AG04450 (cell line): ENCODE measurements at regions not wholly inside any gene's neighbourhood (a gene's known extent, or its start where the extent isn't known, plus 50 kb on each side); places are given as distances from the start of the nearest gene placed in this dataset.
A peak's percentile ranks its signal among the peaks of the same experiment; 100 is the strongest.

Experiments used
- CTCF ChIA-PET: fragments of 300-600, 350-600 bp; formaldehyde crosslinking; extraction: SDS; loops from one replicate; lab custom pipeline; 2022; ENCODE audit warnings: antibody characterized with exemption, inconsistent platforms; lab: Charles Lee
- POLR2A ChIA-PET: fragments of 350-600 bp; formaldehyde crosslinking; extraction: SDS; loops from one replicate; lab custom pipeline; 2021; ENCODE audit warnings: antibody characterized with exemption, inconsistent platforms; lab: Yijun Ruan, JAX
- DNase-seq: peaks from one replicate; pipeline ENCODE4 v3.0.0-alpha.2; 2011; ENCODE audit warnings: low read depth, low spot score
- H3K27ac ChIP-seq: one replicate; pipeline ENCODE4 v1.5.1; 2012; ENCODE audit warnings: low read depth, low read length, control low read depth
- H3K27me3 ChIP-seq: one replicate; pipeline ENCODE4 v1.6.0; 2012; ENCODE audit warnings: low read length; ENCODE audit not compliant: control insufficient read depth, insufficient read depth
- H3K4me3 ChIP-seq: 2 replicates; pipeline ENCODE4 v1.5.1; 2011; ENCODE audit warnings: mild to moderate bottlenecking, low read depth, low read length, control low read depth
- H3K9me3 ChIP-seq: 2 replicates; pipeline ENCODE4 v1.5.1; 2012; ENCODE audit warnings: low read length; ENCODE audit not compliant: control insufficient read depth, insufficient read depth
- TF ChIP-seq, protein P1 (sequence below): IDR thresholded peaks from 2 replicates; pipeline ENCODE4 v1.5.1; 2011; ENCODE audit warnings: low read depth, low read length, control low read depth, inconsistent platforms

DNA sequence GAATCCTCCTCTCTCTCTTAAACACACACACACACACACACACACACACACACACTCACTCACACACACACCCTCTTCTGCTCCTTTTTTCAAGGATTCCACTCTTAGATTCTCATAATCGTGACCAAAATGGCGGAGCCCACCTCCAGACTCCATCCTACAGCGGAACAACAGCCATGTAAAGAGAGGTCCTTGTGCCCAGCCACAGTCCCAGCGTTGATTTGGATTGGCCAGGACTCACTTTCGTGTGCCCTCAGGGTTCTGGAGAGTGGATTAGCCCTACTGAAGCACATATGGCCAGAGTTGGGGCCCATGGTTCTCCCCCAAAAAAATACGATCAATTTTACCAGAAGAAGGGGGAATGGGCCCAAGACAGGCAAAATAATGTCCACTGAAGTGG lies 90.2 kb upstream of the SMNDC1 start:
- POLR2A ChIA-PET, result interaction anchor here (0.7 kb wide), 1 partner anchor 9 kb away, joined by 6 read pairs; no protein-coding TSS in a partner anchor
- Histone ChIP-seq H3K27ac (no peak overlapping the region), H3K4me3 (no peak overlapping the region), H3K9me3 (no peaks in the 10 kb centered on the region), H3K27me3 (no peaks in the 10 kb centered on the region)
- DNase-seq, result no peak
- CTCF ChIA-PET, result no interaction called here
- TF ChIP-seq, protein P1, sequence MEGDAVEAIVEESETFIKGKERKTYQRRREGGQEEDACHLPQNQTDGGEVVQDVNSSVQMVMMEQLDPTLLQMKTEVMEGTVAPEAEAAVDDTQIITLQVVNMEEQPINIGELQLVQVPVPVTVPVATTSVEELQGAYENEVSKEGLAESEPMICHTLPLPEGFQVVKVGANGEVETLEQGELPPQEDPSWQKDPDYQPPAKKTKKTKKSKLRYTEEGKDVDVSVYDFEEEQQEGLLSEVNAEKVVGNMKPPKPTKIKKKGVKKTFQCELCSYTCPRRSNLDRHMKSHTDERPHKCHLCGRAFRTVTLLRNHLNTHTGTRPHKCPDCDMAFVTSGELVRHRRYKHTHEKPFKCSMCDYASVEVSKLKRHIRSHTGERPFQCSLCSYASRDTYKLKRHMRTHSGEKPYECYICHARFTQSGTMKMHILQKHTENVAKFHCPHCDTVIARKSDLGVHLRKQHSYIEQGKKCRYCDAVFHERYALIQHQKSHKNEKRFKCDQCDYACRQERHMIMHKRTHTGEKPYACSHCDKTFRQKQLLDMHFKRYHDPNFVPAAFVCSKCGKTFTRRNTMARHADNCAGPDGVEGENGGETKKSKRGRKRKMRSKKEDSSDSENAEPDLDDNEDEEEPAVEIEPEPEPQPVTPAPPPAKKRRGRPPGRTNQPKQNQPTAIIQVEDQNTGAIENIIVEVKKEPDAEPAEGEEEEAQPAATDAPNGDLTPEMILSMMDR, result no peak

DNA sequence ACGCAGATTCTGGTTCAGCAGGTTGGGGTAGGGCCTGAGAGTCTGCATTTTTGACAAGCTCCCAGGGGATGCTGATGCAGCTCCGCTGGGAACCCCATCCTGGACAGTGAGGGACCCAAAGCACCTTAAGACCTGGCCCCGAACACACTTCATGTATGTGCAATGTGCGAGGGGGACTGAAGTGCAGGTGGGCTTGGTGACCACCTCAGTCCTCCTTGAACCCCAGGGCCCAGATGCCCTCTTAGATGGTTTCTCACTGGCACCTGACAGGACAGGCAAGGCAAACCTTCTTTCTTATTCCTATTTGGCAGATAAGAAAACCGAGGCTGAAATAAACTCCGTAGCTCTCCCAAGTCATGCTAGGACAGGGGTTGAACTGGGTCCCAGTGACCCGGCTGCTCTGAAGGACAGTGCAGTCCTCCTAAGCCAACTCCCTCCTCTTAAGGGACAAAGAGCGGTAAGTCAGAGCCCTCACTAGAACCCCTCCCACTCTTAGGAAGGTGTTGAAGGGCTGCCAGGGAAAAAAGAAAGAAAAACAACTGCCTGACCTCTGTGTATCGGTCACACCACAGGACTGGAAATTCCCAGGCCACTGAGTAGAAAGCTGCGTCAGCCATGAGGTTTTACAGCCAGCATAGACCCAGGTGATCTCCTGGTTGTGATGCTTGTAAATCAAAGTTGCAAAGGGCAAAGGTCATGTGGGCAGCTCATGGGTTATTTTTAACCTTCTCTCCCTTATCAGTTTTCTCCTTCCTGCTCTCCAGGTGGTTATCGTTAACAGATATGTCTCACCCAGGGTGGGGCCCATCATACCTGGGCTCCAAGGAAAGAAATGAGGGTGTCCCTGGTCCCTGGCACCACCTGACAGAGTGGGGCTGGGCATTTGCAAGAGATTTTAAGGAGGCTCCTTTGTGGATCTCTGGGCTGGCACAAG lies 90.9 kb upstream of the SMNDC1 start:
- Histone ChIP-seq H3K4me3 (no peak overlapping the region), H3K27ac (peak overlapping the region; percentile 21), H3K9me3 (no peaks in the 10 kb centered on the region), H3K27me3 (no peaks in the 10 kb centered on the region)
- TF ChIP-seq, protein P1, result no peak
- POLR2A ChIA-PET, result no interaction called here
- DNase-seq, result peak; percentile 86
- CTCF ChIA-PET, result interaction anchor here (0.6 to 1.3 kb wide), 2 partner anchors 40 to 62 kb away, joined by 4 read pairs; no protein-coding TSS in a partner anchor

DNA sequence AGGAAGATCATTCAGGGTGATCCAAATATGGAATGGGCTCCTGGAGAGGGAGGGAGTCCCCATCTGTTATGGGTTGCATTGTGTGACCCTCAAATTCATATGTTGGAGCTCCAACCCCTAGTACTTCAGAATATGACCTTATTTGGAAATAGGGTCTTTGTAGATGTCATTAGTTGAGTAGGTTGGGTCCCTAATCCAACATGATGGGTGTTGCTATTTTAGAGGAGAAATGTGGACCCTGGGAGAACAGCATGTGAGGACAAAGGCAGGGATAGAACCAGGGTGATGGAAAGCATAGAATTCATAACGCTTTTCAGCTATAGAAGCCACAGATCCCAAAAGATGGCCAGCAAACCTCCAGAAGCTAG lies 91.5 kb upstream of the SMNDC1 start:
- no peak for DNase-seq
- TF ChIP-seq, protein P1, result no peak
- Histone ChIP-seq H3K27me3 (no peaks in the 10 kb centered on the region), H3K27ac (peak overlapping the region; percentile 21), H3K9me3 (no peaks in the 10 kb centered on the region), H3K4me3 (no peak overlapping the region)
- ChIA-PET POLR2A (no interaction called here), CTCF (interaction anchor here (1.3 kb wide), 1 partner anchor 41 kb away, joined by 4 read pairs; no protein-coding TSS in a partner anchor)

DNA sequence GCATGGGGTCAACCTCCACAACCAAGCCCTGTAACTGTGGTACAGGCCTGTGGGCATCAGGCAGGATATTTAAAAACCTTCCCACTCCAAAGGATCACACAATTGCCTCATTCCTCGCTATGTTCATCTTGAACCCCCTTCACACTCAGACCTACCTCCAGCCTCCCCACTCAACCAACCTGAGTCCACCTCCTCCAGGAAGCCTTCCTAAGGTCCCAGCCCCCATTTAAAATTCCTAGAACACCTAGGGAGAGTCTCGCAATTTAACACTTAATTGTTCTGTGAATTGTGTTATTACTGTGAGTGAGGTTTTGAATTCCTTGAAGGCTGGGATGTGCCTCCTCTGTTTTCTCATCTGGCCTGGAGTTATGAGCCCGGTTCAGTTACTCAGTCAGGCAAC lies 93.1 kb upstream of the SMNDC1 start:
- TF ChIP-seq, protein P1, result no peak
- no peaks in the 10 kb centered on the region for H3K27me3 ChIP-seq
- no peaks in the 10 kb centered on the region for H3K9me3 ChIP-seq
- ChIA-PET POLR2A (interaction anchor here (0.9 to 2.0 kb wide), 4 partner anchors 10 to 103 kb away, joined by 3 to 6 read pairs (median 4); no protein-coding TSS in a partner anchor), CTCF (no interaction called here)
- no peak overlapping the region for H3K4me3 ChIP-seq
- H3K27ac ChIP-seq, result peak overlapping the region; percentile 98
- no peak for DNase-seq
